Amniotic epithelial cell (primary cell): ENCODE measurements at regions not wholly inside any gene's neighbourhood (a gene's known extent, or its start where the extent isn't known, plus 50 kb on each side); places are given as distances from the start of the nearest gene placed in this dataset.

ENCODE experiments used
- DNase-seq: peaks from one replicate; pipeline ENCODE4 v3.0.0-alpha.2; 2010; ENCODE audit warnings: low read depth

- DNase-seq, result no peak
Observed at GRCh38 chr10:10814069-10814468, 203.6 kb upstream of the CELF2 start.

DNA sequence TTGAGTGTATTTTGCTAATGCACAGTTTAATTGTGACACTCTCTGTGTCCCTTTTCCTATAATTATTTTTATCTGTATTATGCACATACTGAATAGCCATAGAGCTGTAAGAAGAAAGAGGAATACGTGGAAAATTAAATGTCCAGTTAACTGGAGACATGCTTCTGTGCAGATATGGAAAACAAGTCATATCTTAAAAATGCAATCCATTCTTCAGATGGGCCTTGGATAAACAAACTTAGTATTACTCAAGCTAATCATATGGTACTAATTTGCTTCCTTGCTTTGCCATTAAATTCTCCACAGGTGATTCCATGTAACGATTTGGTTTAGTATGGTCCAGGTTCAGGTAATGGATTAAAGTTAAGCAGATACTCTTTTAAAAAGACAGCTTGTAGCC, 201.2 kb upstream of the CELF2 start:
- DNase-seq, result peak; percentile 64

GRCh38 chr10:10817609-10818008, 200.1 kb upstream of the CELF2 start:
- no peak for DNase-seq

DNA sequence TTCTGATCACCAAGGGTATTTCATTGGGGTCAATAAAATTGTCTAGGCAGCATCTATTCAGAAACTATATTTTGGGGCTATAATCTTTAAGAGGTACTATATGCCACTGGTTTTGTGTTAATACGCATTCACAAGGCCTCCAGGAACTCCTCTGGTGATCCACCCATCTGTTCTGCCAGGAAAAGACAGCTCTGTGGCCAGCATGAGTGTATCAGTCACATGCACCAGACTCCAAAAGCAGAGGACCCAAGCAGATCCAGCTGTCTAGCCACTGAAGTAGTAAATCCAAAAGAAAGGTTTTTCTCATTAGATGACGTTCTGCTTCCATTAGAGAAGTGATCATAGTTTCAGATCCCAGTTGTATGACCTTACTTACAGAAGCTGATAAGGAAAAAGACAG, 199.6 kb upstream of the CELF2 start:
- peak; percentile 42 for DNase-seq

GRCh38 chr10:10819206-10819856, 198.3 kb upstream of the CELF2 start:
- DNase-seq, result no peak

DNA sequence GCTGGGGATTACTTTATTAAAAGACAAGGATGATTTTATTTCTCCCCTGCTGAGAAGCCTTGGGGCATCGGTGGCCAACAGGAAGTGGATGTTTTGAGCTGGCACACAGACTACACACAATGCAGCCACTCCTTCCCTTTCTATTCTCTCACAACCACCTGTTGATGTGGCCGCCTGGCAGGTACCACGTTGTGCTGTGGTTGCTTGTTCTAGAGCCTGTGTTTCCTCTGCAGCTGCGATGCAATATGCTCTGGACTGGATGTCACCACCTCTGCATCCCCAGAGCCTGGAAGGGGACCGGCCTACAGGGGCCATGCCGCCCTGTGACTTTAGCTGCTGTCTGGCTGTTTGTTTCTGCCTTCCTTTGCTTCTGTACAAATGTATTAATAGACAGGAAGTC, 195.7 kb upstream of the CELF2 start:
- DNase-seq, result no peak

GRCh38 chr10:10824591-10825148, 193.0 kb upstream of the CELF2 start:
- peak; percentile 59 for DNase-seq

DNA sequence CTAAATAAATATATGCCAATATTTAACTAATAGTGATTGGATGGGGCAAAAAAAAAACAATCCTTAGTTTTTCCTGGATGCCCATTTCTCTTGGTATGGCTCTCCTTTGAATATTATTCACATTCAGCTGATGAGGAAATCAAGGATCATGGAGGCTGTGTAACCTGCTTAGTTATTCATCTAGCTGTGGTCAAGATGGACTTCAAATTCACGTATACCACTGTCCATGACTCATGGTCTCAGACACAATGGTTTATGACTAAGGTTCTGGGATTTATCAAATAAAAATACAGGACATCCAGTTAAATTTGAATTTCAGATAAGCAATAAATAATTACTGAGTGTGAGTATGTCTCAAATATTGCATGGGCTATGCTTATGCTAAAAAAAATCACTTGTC, 191.5 kb upstream of the CELF2 start:
- peak; percentile 97 for DNase-seq

DNA sequence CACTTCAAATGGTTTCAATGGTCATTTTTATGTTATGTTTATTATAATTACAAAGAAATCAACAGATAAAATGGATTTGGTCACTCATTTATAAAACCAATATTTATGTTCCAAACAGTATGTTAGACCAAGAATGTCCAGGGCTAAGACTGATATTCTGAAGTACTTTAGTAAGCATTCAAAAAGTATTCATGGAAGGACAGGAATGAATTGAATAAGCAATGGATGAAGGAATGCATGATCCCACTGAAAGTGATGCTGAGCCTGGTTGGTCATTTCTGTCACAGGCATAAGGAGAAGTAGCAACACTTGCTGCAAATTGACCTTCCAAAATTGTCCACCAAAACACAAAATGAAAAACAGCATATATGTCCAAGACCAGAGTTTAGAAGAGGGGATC, 189.0 kb upstream of the CELF2 start:
- DNase-seq, result no peak

- DNase-seq, result no peak
Observed at GRCh38 chr10:10829576-10829975, 188.1 kb upstream of the CELF2 start.

GRCh38 chr10:10830293-10830986, 187.2 kb upstream of the CELF2 start:
- DNase-seq, result peak; percentile 96

- peak; percentile 77 for DNase-seq
Observed at GRCh38 chr10:10831085-10831484, 186.6 kb upstream of the CELF2 start.

- no peak for DNase-seq
Observed at GRCh38 chr10:10833955-10834354, 183.7 kb upstream of the CELF2 start.

DNA sequence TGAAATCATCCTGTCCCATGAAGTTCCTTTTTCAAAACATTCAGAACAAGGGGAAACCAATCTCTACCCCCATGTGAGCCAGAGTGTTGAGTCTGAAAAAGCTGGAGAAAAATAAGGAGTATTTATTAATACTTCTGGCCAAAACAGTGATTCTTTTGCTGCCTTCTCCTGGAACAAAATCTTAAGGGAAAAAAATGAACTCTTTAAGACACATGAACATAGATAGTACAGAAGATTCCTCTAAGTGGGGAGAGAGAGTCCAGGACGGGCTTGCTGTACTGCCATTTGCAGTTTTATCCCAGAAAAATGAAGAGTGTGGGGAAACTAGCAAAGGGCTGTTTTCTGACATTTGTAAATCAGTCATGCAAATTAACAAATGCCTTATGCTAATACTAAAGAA, 173.4 kb upstream of the CELF2 start:
- no peak for DNase-seq

GRCh38 chr10:10845185-10845584, 172.5 kb upstream of the CELF2 start:
- no peak for DNase-seq

- DNase-seq, result no peak
Observed at GRCh38 chr10:10845826-10846503, 171.7 kb upstream of the CELF2 start.

GRCh38 chr10:10846504-10846900, 171.2 kb upstream of the CELF2 start:
- no peak for DNase-seq

GRCh38 chr10:10847387-10847786, 170.3 kb upstream of the CELF2 start:
- no peak for DNase-seq

- no peak for DNase-seq
Observed at GRCh38 chr10:10848488-10849111, 169.1 kb upstream of the CELF2 start.

DNA sequence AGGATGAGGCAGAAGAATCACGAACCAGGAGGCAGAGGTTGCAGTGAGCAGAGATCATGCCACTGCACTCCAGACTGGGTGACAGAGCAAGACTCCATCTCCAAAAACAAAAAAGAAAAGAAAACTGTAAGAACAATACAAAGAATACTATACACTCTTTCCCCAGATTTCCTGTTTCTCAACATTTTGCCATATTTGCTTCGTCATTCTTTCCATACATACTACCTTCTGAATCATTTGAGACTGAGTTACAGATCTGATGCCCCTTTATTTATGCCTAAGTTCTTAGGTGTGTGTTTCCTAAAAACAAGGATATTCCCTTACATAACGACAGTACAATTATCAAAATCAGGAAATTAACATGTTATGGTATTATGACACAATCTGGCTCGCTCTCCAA, 168.4 kb upstream of the CELF2 start:
- no peak for DNase-seq

GRCh38 chr10:10850214-10850613, 167.5 kb upstream of the CELF2 start:
- no peak for DNase-seq

GRCh38 chr10:10852464-10852863, 165.2 kb upstream of the CELF2 start:
- DNase-seq, result no peak

- DNase-seq, result no peak
Observed at GRCh38 chr10:10853954-10854353, 163.7 kb upstream of the CELF2 start.
